NCI-H146 treated with DMSO at 0.1 percent for 48 hours (cell line): ENCODE measurements at regions not wholly inside any gene's neighbourhood (a gene's known extent, or its start where the extent isn't known, plus 50 kb on each side); places are given as distances from the start of the nearest gene placed in this dataset.

Experiments used
- DNase-seq: peaks from one replicate; lab custom pipeline; 2025; ENCODE audit not compliant: unreplicated experiment; lab: John Stamatoyannopoulos, UW

DNA sequence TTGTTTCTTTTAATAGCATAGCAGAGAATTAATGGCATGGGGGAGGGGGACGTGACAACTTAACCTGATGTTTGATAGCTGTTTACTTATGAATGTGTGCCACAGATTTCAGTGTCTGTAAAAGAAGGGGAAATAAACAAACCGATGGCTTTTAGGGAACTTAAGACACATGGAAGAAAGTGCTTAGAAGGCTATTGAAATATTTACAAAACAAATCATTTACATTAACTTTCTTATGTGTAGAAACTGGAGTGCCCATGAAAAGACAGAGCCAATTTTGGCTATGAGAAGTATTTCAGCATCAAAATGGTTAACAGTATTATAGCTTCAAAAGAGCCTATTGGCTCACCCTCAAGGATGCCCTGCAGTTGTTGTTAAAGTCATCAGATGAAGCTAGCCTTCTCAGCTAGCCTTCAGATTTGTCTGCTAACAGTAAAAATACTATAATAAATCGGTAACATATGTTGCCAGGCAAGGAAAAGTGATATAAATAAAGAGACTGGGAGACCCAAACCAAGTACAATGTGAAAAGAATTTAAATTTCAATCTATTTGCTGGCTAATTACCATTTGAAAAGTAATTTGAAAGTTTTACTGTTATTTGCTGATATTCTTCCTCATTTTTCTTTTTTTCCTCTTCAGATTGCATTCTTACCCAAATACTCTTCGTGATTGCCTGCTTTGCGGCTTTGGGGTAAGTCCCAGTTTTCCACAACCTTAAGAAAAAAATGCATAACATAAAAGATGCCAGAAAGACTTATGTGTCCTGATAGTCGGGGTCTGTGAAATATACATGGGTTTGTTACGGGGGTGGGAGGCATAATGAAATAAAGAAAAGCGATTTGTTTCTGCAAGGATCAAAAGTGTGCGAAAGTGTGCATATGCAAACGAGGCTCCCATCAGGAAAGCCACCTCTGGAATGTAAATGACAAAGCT, 256.4 kb downstream of the MEIS1 start:
- no peak for DNase-seq

DNA sequence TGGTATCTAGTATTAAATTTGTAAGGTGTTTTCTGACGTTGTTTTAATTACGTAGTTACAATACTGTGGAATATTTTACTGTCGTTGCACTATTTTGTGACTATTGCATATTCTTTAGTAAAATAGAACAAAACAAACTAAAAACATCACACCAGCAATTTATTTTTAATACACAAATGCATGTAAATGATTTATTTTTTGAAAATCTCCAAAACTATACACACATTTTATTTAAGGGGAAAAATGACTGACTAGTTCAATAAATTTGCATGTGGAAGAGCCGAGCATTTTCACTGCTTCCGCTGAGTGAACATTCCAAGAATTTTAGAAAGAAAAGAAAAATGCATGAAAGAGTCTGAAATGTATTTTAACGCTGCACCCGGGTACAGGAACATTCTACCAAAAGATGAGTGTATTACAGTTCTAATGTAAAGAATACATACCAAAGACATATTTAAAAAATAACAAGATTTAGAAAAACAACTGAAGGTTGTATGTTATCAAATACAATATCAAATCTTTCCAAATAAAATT, 257.7 kb downstream of the MEIS1 start:
- no peak for DNase-seq

DNA sequence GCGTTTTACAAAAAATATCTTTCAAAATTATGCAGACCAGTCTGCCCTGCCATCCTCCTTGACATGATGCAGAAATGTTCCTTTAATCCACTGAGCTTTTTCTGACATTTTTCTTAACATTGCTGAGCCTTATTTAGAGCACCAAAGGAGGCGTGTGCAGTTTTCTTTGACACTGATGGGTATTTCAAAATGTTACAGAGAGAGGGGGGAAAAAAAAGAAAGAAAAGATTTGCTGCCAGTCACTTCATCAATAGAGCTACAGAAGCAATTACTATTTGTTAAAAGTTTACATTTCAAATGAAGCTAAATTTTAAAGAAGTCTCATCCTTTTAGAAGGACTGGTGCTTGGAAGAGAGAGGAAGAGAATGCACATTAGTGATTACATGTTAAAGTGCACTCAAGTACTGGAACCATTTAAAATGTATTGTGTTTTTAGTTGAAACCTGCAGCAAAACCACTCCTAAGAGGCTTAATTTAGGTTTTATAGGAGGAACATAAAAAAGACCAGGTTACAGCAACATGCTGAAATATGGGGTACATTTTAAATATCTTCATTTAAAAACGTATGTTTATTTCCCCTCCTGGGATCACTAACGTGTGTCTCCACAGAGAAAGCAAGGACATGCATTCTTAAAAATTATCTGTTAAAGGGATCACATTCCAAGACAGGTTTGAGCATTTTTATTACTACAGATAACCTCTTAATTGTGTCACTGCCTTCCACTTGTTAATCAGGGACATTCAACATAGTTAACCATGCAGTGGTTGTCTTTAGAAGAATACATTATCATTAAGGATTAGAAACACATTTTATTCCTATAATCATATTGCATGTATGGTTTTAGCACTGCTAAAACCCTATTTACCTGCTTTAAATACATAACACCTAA, 258.4 kb downstream of the MEIS1 start:
- DNase-seq = no peak

DNA sequence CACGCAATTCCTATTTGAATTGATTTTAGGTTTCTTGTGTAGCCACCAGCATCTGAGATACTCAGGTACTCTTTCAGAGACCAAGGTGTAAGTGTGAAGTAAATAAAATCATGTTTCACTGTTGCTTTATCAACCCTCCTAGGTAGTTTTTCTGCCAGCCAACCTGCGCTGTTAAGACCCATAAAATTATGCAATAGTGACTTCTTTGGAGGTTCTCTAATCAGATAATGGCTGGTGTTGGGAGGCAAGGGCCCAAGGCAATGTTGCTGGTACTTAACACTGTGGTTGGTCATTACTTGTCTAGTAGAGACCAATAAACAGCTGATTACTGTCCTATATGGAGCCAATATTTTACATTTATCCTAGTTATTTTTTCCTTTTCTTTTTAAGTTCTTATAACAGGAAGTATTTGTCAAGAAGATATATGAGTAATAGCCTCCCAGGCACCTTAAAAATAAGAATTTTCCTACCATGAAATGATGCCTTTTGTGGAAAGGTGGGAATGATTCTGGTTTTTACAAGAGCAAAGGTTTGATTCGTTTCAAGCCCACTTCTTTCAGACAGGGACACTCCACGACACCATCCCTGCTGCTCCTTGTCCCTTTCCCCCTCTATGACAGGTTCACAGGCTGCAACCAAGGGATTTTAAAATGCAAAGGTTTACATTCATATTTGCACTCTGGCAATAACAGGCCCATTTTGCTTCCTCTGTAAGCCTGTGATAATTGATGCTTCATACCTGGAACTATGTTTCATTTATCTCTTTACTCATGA, 259.3 kb downstream of the MEIS1 start:
- no peak for DNase-seq

DNA sequence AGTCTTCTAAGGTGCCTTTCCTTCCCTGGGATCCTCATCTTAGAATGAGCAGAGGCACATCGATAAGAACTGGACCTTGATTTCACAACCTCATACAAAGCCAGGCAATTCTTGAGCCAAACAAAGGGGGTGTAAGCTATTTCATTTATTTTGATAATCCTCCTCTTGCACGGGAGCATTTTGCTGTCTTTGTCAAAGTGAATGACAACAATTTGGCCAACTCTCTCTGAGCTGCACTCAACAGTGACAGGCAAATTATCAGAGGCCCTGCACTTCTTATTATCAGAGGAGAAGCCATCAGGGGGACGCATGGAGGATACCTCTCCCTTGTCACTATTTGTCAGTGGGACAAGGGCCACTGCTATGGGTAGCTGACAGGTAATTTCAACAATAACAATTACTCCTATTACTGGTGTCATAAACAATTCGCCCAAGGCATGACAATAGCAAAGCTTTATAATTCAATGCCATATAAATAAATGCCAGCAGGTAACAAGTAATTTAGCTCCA, 260.4 kb downstream of the MEIS1 start:
- DNase-seq = no peak

DNA sequence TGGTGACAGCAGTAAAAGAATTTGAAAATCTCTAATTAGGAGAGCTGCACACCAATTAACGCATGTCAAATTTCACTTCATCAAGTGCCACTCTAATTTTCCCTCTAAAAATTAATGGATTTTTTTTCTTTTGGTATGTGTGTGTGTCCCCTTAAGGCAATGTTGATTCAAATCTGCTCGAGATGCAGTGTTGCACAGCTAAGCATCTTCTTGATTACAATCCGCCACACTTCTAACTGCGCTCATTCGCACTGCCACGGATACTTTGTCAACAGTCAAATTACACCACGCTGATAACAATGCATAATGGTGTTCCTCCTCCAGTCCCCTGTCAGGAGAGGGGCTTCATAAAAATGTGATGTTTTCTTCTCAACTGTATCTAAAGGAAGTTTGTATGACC, 261.4 kb downstream of the MEIS1 start:
- peak; percentile 32 for DNase-seq

DNA sequence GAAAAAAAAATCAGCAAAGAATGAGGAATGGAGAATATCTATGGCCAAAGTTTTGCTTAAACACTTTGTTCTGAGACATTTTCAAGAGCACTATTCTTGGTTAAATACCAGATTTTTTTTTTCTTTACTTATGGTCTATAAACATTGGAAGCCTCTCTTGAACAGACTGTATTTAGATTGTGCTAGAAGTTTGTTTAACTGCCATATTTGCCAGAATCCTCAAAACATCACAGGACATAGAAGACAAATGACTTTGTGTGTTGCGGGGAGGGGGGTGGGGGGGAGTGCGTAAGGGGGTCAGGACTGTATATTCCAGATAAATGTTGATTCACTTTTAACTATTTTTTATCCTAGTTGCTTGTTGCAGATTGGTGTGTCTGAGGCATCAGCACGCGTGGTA, 262.0 kb downstream of the MEIS1 start:
- DNase-seq = no peak

DNA sequence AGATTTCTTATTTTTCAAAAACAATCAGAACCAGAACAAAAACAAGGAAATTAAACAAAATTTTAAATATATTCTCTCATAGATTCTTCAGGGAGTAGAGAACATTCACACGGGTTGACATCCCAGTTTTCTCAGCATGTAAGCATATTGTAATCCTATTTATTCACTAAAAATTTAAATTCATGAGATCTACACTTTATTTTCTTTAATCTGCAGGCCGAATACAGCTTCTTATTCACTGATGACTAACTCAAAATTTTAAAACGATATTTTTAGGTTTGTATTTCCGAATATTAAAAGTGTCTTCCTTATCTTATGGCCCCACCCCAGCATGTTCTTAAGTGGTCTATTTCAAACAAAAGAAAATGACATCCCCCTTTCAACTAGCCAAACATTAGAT, 262.4 kb downstream of the MEIS1 start:
- DNase-seq = no peak

DNA sequence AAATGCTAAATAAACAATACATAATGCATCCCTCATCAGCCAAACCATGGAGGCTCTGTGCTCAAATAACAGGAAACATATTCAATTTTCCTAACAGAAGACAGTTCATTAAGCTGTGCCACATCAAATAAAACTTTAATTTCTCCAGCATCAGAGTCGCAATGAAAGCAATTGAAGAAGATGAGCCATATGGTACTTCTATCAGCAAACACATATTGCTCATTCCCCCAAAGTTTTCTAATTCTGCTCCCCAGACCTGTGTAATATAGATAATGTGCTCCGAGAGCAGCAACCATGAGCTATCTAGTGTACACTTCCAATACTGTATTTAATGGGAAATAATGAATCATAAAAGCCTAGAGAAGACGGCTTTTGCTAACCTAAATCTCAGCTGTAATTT, 263.2 kb downstream of the MEIS1 start:
- DNase-seq = no peak

DNA sequence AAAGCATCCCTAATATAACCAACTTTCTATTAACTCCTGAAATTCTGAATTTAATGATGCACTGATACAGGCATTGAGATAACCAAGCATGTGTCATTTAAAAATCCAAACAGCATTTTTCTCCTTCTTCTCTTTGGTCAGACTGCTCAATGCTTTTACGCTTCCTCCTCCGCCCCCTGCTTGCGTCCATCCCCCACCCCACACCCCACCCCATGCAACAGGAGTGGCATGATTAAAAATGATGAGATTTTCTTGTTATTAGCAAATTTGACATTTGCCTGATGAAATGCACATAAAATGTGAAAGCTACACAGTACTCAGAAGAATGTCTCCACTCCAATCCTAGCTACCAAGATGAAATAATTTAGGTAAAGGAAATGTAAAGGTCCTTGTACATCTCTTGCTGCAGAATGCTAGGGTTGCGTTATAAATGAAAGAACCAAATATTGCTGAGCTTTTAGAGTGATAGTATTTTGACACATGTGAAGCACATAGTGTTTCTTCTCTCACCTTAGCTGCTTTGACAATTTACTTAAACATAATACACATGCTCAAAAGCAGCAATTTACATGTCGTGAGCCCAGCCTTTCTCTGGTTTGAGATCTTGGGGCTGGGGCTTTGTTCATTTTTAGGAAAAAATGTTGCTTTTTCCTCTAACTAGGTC, 263.8 kb downstream of the MEIS1 start:
- DNase-seq = no peak

DNA sequence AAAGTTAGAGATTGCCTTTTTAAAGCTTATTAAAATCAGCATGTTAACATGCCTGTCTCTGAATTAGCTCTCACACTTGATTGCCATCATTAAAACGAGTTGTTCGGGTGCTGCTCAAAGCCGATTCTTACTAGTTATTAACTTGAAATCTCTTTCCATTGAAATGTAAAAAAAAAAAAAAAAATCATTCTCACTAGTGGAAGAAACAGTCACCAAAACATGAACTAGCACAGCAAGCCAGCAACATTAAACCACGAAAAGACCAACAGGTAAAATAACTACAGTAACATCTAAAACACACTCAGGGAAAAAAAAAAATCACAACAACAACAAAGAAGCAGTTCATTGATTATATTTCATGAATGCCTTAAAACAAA, 264.5 kb downstream of the MEIS1 start:
- no peak for DNase-seq

DNA sequence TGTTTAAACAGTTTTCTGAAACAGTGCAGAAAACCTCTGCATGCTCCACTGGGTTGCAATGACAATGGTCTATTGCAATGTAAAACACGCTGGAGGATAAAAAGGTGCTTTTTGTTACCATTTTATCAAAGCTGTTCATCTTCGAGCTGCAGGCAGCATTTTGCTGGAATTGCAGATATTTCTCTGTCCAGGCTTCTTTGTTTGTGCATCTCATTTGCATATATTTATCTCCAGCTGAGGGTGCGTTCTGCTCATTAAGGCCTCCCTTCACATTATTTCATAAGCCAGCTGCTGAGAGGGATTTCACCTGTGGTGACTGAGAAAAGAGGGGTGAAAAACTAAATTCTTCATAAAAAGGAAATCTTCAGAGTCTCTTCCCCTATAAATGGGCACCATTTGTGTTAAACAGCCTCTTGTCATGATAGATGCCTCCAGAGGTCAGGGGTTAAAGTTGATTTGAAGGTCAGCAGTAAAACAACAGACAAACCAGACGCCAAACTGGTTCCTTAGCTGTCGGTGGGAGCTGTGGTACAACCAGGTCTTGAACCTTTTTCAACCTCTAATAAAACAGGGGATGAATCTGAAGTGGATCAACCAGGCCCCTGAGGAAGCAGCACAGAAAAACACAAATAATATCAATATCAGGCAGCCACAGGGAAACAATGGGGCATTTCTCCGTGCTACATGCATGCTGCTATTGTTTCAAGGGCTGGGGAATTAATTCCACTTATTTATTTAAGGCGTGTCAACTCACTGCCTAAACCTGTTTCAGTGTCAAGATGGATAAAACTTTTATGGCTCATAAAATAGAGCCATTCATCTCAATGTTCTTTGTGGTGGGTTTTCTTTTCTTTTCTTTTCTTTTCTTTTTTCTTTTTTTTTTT, 265.1 kb downstream of the MEIS1 start:
- DNase-seq = no peak

DNA sequence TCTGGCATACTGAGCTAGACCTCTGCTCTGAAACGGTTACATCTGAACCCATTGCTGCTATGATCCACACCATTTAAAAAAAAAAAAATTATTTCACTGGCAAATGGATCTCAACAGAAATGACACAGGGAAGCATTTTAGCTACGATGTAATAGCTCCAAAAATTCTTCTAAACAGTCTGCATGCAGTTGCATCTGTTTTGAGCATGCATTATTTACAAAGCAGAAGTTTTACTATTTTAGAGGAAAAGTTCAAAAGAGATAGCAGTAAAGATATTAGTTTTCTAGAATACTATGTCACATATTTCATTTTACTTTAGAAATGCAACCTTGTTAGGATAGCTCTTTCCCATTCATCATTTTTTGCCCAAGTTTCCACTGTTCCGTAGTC, 265.7 kb downstream of the MEIS1 start:
- no peak for DNase-seq

DNA sequence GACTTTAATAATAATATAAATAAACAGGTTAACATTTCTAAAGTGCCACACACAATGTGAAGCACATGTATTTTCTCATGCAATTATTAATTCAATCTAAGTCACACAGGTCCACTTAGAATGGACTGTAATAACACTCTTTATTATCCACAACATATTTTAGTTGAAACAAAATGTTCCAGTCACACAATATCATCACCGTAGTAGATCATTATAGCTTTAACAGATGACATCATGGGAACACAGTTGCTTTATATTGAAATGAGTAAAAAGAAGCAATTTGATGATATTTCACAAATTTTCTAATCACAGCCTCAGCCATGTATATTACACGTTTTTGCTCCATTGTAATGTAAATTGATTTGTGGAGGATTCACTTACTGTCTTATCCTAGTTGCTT, 266.3 kb downstream of the MEIS1 start:
- DNase-seq = no peak

DNA sequence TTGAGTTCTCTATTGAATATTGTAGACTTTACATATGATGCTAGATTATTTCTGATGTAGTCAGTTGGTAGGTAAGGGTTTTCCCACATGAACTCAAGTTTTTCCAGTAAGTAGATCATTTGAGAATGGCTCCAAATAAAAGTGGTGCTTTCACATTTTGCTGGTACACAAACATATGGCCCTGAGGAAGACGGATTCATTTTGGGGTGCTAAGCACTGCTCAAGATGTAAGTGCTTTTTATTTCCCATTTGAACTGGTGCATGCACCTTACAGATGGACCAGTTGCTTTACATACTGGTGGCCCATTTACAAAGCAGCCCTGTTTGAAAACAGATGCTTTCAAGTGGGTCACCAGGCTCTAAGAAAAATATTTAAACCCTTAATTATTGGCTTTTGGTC, 266.7 kb downstream of the MEIS1 start:
- DNase-seq = no peak

DNA sequence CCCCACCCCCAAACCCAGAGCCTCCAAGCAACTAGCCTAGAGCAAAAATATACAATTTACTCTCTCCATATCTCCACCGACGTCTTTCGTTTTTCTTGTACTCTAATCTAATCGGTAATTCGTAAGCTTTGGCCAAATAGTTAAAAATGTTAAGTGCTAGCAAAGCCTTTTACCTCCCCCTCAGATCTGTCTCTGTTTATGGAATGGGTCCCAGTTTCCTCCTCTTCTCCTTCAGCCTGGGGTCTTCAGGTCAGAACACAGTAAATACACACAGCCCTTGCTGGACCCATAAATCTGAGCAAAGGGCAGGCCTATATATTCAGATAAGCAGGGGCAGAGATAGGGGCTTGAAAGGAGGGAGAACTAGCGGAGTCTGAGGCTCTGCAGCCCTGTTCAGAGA, 267.4 kb downstream of the MEIS1 start:
- DNase-seq = no peak

DNA sequence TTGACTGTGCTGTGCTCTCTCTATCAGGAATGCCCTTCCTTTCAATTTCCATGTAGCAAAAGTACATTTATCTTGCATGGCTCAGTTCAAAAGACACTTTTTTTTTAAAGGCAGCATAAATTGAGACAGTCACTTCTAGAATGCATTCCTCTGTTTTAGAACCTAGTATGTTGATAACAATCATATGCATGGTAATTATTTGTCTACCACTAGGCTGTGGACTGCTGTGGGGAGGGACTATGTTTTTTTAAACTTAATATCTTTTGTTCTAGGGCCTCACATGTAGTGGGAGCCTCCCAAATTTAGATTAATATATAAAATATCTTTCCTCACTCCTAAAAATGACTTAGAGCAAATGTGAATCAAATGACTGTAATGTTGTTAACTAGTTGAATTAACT, 269.9 kb downstream of the MEIS1 start:
- no peak for DNase-seq

DNA sequence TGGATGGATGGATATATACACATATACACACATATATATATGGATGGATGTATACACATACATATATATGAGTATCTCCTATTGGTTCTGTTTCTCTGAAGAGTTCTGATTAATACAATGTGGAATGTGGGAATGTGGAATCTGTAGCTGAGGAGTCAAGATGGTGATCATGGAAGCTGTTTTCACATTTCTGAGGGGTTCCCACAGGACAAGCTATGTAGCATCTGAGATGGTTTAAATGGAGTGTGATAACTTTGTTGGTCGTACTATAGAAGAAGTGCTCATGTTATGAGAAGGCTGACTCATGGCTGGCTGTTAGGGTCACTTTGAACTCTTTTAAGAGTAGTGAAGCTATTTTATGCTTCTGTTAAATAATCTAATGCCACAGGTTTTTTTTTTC, 279.7 kb downstream of the MEIS1 start:
- no peak for DNase-seq

DNA sequence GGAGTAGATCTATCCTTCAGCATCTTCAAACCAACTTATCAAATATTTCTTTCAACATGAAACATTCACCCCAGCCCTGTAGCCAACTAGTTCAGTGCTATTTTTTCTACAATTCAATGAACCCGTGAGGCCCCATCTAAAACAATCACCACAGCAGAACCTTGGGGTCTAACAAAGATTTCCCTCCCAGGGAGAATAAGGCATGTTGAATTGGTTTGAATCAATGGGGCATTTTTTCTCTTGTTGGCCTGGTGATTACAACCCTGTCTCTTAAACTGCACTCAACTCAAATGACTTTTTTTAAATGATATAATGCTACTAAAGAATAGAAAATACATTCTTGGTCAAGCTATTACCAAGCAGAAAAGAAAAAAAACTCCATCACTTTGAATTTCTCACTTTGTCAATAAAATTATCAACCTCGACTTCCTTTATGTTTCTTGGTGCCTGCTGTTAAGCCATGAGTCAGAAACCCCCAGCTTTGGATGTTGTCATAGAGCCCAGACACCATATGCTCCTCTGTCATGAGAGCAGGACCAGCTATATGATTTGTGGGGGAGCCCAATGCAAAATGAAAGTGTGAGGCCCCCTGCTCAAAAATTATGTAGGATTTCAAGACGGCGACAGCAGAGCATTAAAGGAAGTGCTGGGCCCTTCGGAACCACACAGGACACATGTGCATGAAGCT, 282.4 kb downstream of the MEIS1 start:
- DNase-seq = no peak
